ENCODE measurements at regions not wholly inside any gene's neighbourhood (a gene's known extent, or its start where the extent isn't known, plus 50 kb on each side); places are given as distances from the start of the nearest gene placed in this dataset.

- in situ Hi-C loops (cut with HindIII; ENCODE audit: extremely low pct_ligation_motif_present, low pct_unique_long_range_greater_than_20kb) (no loop called here), intact Hi-C loops (cut with micrococcal nuclease; ENCODE audit: unreplicated experiment) (no loop called here)
- Histone ChIP-seq H3K4me1 (ENCODE audit: insufficient read depth, low read length) (no peaks in the 10 kb centered on the region), H3K36me3 (replicated peaks in 1 of 2; ENCODE audit: control insufficient read depth in 1 of 2, insufficient read depth in 2 of 2, low read length in 2 of 2) (no peaks in the 10 kb centered on the region), H3K9me3 (ENCODE audit: low read length) (no peaks in the 10 kb centered on the region), H3K4me2 (ENCODE audit: low read depth, low read length) (no peak overlapping the region), H2AFZ (ENCODE audit: low read length) (no peak overlapping the region), H3K79me2 (ENCODE audit: insufficient read depth, low read length) (no peaks in the 10 kb centered on the region), H4K20me1 (ENCODE audit: insufficient read depth, low read length) (no peaks in the 10 kb centered on the region), H3K4me3 (replicated peaks in 1 of 3; ENCODE audit: insufficient read depth in 1 of 3, low read depth in 2 of 3, low read length in 3 of 3) (no peak overlapping the region), H3K9ac (ENCODE audit: insufficient read depth, low read depth, low read length) (no peak overlapping the region), H3K27me3 (ENCODE audit: control insufficient read depth in 1 of 2, insufficient read depth in 2 of 2, low read length in 2 of 2) (0 out of 5 replicates have a peak, but pooled peaks cover 0 to 2% of the 10 kb centered on the region in 2 experiments), H3K27ac (ENCODE audit: extremely low read length, insufficient read depth, low read length) (no peak overlapping the region)
- FAIRE-seq, result no peak
- ATAC-seq, result no peak
- no peak for DNase-seq (ENCODE audit: low spot score)
- 11% methylated on average over 7 of the region's 7 CpGs for WGBS (ENCODE audit: low lambda C conversion rate)
- POLR2A ChIA-PET, result no interaction called here
- TF ChIP-seq CREB1 (IDR thresholded peaks at IDR 0.05) (peak; percentile 82), CREB1 (CRISPR knock-in tag; IDR thresholded peaks at IDR 0.05) (no peak), RBFOX2 (IDR thresholded peaks at IDR 0.05; ENCODE audit: low read depth, low read length) (no peak)
- CTCF ChIA-PET (ENCODE audit: low intra/inter-chr PET ratio, low total read pairs), result no interaction called here
- no TSS peak for BruUV-seq (replicated peaks)
Measured at GRCh38 chr16:13393816-13394215, 492.4 kb downstream of the SHISA9 start.

GRCh38 chr16:13394488-13394887 lies 493.1 kb downstream of the SHISA9 start:
- intact Hi-C loops (cut with micrococcal nuclease; ENCODE audit: unreplicated experiment), result no loop called here
- H3K9me3 ChIP-seq (ENCODE audit: low read length), result no peaks in the 10 kb centered on the region
- no peak for DNase-seq (ENCODE audit: low spot score)
- no peak overlapping the region for H3K4me2 ChIP-seq (ENCODE audit: low read depth, low read length)
- H3K79me2 ChIP-seq (ENCODE audit: insufficient read depth, low read length), result no peaks in the 10 kb centered on the region
- H3K27ac ChIP-seq (ENCODE audit: extremely low read length, insufficient read depth, low read length), result no peak overlapping the region
- H4K20me1 ChIP-seq (ENCODE audit: insufficient read depth, low read length), result no peaks in the 10 kb centered on the region
- 0 out of 5 replicates have a peak, but pooled peaks cover 0 to 2% of the 10 kb centered on the region in 2 experiments for H3K27me3 ChIP-seq (ENCODE audit: control insufficient read depth in 1 of 2, insufficient read depth in 2 of 2, low read length in 2 of 2)
- no peak for FAIRE-seq
- 5% methylated on average over 5 of the region's 5 CpGs for WGBS (ENCODE audit: low lambda C conversion rate)
- no peak for ATAC-seq
- no peak overlapping the region for H3K4me3 ChIP-seq (replicated peaks in 1 of 3; ENCODE audit: insufficient read depth in 1 of 3, low read depth in 2 of 3, low read length in 3 of 3)
- CTCF ChIA-PET (ENCODE audit: low intra/inter-chr PET ratio, low total read pairs), result no interaction called here
- TF ChIP-seq NFE2L1 (CRISPR knock-in tag; IDR thresholded peaks at IDR 0.05; ENCODE audit: borderline replicate concordance) (no peak), RAD51 (IDR thresholded peaks at IDR 0.05; ENCODE audit: borderline replicate concordance) (no peak), ZNF251 (CRISPR knock-in tag; IDR thresholded peaks at IDR 0.05) (no peak), ZNF788 (CRISPR knock-in tag; IDR thresholded peaks at IDR 0.05; ENCODE audit: borderline replicate concordance) (no peak), KAT8 (CRISPR knock-in tag; IDR thresholded peaks at IDR 0.05) (no peak), ZFY (CRISPR knock-in tag; IDR thresholded peaks at IDR 0.05) (no peak), STAT6 (CRISPR knock-in tag; IDR thresholded peaks at IDR 0.05; ENCODE audit: borderline replicate concordance) (no peak), ARNT2 (CRISPR knock-in tag; IDR thresholded peaks at IDR 0.05; ENCODE audit: low read depth) (no peak), NCOA2 (CRISPR knock-in tag; IDR thresholded peaks at IDR 0.05) (no peak), ZBTB42 (CRISPR knock-in tag; IDR thresholded peaks at IDR 0.05) (no peak)
- H2AFZ ChIP-seq (ENCODE audit: low read length), result no peak overlapping the region
- BruUV-seq (replicated peaks), result no TSS peak
- in situ Hi-C loops (cut with HindIII; ENCODE audit: extremely low pct_ligation_motif_present, low pct_unique_long_range_greater_than_20kb), result no loop called here
- H3K36me3 ChIP-seq (replicated peaks in 1 of 2; ENCODE audit: control insufficient read depth in 1 of 2, insufficient read depth in 2 of 2, low read length in 2 of 2), result no peaks in the 10 kb centered on the region
- POLR2A ChIA-PET, result no interaction called here
- H3K9ac ChIP-seq (ENCODE audit: insufficient read depth, low read depth, low read length), result no peak overlapping the region
- H3K4me1 ChIP-seq (ENCODE audit: insufficient read depth, low read length), result no peaks in the 10 kb centered on the region
